Omental fat pad (tissue), 3 donors: ENCODE measurements at regions not wholly inside any gene's neighbourhood (a gene's known extent, or its start where the extent isn't known, plus 50 kb on each side); places are given as distances from the start of the nearest gene placed in this dataset. TPM values are rescaled to one million over a fixed set of nuclear protein-coding genes. Genes with fewer than 3 reads are reported as not detected.

Source experiments
- ATAC-seq: fragments of 150-250 bp; one replicate; pipeline ENCODE4 v1.9.1; 2016; ENCODE audit warnings: mild to moderate bottlenecking, moderate library complexity; ENCODE audit not compliant: low FRiP score
- DNase-seq: peaks from one replicate; pipeline ENCODE4 v3.0.0-alpha.2; 2019; ENCODE audit warnings: low spot score
- CTCF ChIP-seq, 3 donors: fragments of 450-650 bp; IDR thresholded peaks; one replicate each; pipeline ENCODE4 v1.5.1; 2016 to 2017; ENCODE audit warnings: antibody characterized with exemption in 3 of 3, mild to moderate bottlenecking in 3 of 3, moderate library complexity in 2 of 3
- small RNA-seq: library from RNA; depleted of rRNA; stranded (forward); fragments of <200 nt; gene quantifications from one replicate; pipeline ENCODE3, GENCODE V24; 2016

GRCh38 chr3:146655333-146655996 is 50.3 kb upstream of the PLSCR5 start:
- ATAC-seq, result no peak
- TF ChIP-seq CTCF (IDR thresholded peaks at IDR 0.05), result no peak
- no peak for DNase-seq

Small RNAs in the stretch of these regions (small RNA-seq; reads per million reads assigned to genes)
- not detected for gene RNU6-505P
